Tibial nerve (tissue), 4 donors: ENCODE measurements at regions not wholly inside any gene's neighbourhood (a gene's known extent, or its start where the extent isn't known, plus 50 kb on each side); places are given as distances from the start of the nearest gene placed in this dataset.

Source experiments
- DNase-seq, 2 donors: peaks; one replicate each; pipeline ENCODE4 v3.0.0-alpha.2; 2019; ENCODE audit warnings: low spot score in 2 of 2
- H3K27ac ChIP-seq, 4 donors: fragments of 200-600 bp; sonication (generic) in 3 of 4; one replicate each; pipeline ENCODE4 v1.5.1; 2017 to 2019; ENCODE audit warnings: mild to moderate bottlenecking in 1 of 4
- H3K27me3 ChIP-seq, 2 donors: fragments of 200-600 bp; sonication (generic) in 1 of 2; one replicate each; pipeline versions ENCODE4 v1.5.1 to v1.6.0; 2017 to 2019
- H3K36me3 ChIP-seq, 3 donors: fragments of 200-600 bp; sonication (generic); one replicate each; pipeline ENCODE4 v1.5.1; 2018 to 2019
- H3K4me1 ChIP-seq, 4 donors: fragments of 200-600 bp; sonication (generic) in 3 of 4; one replicate each; pipeline ENCODE4 v1.5.1; 2017 to 2019
- H3K4me3 ChIP-seq, 4 donors: fragments of 200-600 bp; sonication (generic) in 3 of 4; one replicate each; pipeline ENCODE4 v1.5.1; 2017 to 2019; ENCODE audit warnings: mild to moderate bottlenecking in 1 of 4, moderate library complexity in 1 of 4
- H3K9me3 ChIP-seq, 4 donors: fragments of 200-600 bp; sonication (generic) in 3 of 4; one replicate each; pipeline ENCODE4 v1.5.1; 2017 to 2019
- EP300 ChIP-seq, 2 donors: sonication (generic); formaldehyde crosslinking; IDR thresholded peaks; one replicate each; pipeline ENCODE4 v1.6.1; 2017; ENCODE audit warnings: antibody characterized with exemption in 2 of 2, mild to moderate bottlenecking in 1 of 2
- POLR2A ChIP-seq, 2 donors: fragments of 450-650 bp; IDR thresholded peaks; one replicate each; pipeline ENCODE4 v1.6.1; 2017; ENCODE audit warnings: antibody characterized with exemption in 2 of 2, mild to moderate bottlenecking in 2 of 2, moderate library complexity in 2 of 2
- WGBS, 2 donors: methylation state at CpG; one replicate each; pipeline ENCODE4 v1.1.5; 2018; 5-methylcytosine and 5-hydroxymethylcytosine counted together
- TF ChIP-seq, protein P1 (sequence below), 5 experiments: fragments of 200-600 bp in 3 of 5; fragments of 450-650 bp in 2 of 5; sonication (generic) in 3 of 5; IDR thresholded peaks; one replicate each; pipeline ENCODE4 v1.5.1; 2016 to 2019; ENCODE audit warnings: antibody characterized with exemption in 5 of 5, mild to moderate bottlenecking in 3 of 5, moderate library complexity in 2 of 5

DNA sequence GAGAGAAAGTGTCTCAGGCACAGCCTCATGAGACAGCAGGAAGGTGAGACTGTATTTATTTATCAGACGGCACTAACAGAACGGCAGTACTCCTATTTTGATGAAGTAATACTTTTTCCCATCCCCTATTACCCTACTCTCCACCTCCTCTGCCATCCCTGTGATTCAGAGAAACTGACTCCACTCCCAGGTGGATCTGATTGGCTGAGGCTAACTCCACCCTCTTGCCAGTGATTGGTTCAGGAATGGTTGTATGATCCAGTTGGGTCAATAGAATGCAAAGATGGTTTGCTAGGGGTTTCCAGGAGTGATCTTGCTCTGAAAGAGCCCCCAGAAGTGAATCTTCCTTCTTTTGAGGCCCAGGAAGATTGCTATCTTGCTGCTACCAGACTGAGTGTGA, 65.9 kb upstream of the RCN1 start:
- Histone ChIP-seq H3K27ac (peak overlapping the region in 1 of 4 donors; percentile 66), H3K36me3 (no peaks in the 10 kb centered on the region), H3K4me1 (no peaks in the 10 kb centered on the region), H3K4me3 (no peak overlapping the region), H3K27me3 (no peaks in the 10 kb centered on the region), H3K9me3 (no peaks in the 10 kb centered on the region)
- DNase-seq, result no peak
- TF ChIP-seq POLR2A (IDR thresholded peaks at IDR 0.05) (no peak), EP300 (IDR thresholded peaks at IDR 0.05) (no peak)
- TF ChIP-seq, protein P1, sequence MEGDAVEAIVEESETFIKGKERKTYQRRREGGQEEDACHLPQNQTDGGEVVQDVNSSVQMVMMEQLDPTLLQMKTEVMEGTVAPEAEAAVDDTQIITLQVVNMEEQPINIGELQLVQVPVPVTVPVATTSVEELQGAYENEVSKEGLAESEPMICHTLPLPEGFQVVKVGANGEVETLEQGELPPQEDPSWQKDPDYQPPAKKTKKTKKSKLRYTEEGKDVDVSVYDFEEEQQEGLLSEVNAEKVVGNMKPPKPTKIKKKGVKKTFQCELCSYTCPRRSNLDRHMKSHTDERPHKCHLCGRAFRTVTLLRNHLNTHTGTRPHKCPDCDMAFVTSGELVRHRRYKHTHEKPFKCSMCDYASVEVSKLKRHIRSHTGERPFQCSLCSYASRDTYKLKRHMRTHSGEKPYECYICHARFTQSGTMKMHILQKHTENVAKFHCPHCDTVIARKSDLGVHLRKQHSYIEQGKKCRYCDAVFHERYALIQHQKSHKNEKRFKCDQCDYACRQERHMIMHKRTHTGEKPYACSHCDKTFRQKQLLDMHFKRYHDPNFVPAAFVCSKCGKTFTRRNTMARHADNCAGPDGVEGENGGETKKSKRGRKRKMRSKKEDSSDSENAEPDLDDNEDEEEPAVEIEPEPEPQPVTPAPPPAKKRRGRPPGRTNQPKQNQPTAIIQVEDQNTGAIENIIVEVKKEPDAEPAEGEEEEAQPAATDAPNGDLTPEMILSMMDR (IDR thresholded peaks at IDR 0.05), result no peak
- 84 to 93% methylated on average over 2 of the region's 2 CpGs for WGBS, 2 donors

DNA sequence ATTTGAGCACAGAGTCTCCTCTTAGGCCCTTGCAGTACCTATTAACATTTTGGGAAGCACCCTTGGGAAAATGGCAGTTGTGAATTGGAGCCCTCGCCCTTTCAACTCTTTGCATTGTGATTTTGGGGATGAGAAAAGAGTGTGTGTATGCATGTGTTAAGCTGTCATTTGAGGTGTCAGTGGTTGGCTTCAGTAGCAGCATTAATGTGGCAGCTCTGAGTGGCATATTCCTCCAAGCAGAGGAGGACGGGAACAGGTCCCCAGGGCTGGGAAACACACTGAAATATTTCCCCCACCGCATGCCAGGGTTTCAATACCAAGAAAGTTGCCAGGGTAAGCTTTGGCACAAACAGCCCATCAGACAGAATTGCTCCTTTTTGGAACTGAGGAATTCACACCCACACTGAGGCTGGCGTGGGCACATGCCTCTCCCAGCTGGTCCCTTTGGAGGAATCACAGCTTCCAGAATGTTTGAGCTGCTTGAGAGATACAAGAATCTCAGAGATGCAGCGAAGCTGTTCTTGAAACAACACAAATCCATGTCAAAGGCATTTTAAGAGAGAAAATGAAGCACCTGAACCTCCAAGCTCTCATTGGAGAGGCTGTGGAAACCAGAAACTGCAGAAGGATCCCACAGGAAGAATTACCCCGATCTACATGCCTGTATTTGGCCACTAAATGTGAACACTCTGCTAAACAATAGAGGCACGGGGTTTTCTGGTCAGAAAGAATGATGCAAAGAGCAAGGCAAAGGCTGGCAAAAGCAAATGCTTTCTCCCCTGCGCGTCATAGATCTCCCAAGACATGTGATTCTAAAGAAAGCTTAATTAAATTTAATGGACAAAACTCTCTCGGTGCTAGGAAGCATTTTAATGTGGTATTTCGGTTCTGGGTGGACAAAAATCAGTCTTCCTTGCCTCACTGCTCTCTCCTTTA, 67.2 kb upstream of the RCN1 start:
- Histone ChIP-seq H3K36me3 (no peaks in the 10 kb centered on the region), H3K4me1 (no peaks in the 10 kb centered on the region), H3K4me3 (no peak overlapping the region), H3K27ac (peak overlapping the region in 2 of 4 donors; percentile 11 to 66), H3K9me3 (no peaks in the 10 kb centered on the region), H3K27me3 (no peaks in the 10 kb centered on the region)
- WGBS, 2 donors, result 54 to 55% methylated on average over 11 of the region's 11 CpGs
- TF ChIP-seq, protein P1 (IDR thresholded peaks at IDR 0.05), result no peak
- peak in 1 of 2 donors; percentile 22 for TF ChIP-seq EP300 (IDR thresholded peaks at IDR 0.05)
- no peak for DNase-seq

DNA sequence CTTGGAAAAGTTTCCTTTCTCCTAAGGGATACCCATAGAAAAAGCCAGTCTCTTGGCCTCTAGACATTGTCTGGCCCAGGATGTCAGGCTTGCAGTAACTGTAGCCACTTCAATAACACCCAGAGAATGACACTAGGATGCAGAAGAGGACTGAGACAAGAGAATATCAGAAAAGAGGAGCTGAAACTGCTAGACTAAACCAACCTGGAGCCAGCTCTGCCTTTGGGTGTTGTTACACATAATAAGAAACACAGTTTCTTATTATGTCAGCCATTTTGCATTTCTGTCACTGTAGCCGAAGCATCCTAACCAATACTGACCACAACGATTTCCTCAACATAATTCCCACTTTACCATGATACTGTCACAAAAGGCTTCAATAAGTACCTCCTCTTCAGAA, 72.2 kb upstream of the RCN1 start:
- H3K4me3 ChIP-seq, result no peak overlapping the region
- no peak for TF ChIP-seq EP300 (IDR thresholded peaks at IDR 0.05)
- no peak for TF ChIP-seq POLR2A (IDR thresholded peaks at IDR 0.05)
- TF ChIP-seq, protein P1 (IDR thresholded peaks at IDR 0.05), result no peak
- H3K36me3 ChIP-seq, result no peaks in the 10 kb centered on the region
- no peaks in the 10 kb centered on the region for H3K9me3 ChIP-seq
- H3K4me1 ChIP-seq, result no peaks in the 10 kb centered on the region
- H3K27me3 ChIP-seq, result no peaks in the 10 kb centered on the region
- 89 to 92% methylated on average over 2 of the region's 2 CpGs for WGBS, 2 donors
- DNase-seq, result no peak
- H3K27ac ChIP-seq, result no peak overlapping the region

DNA sequence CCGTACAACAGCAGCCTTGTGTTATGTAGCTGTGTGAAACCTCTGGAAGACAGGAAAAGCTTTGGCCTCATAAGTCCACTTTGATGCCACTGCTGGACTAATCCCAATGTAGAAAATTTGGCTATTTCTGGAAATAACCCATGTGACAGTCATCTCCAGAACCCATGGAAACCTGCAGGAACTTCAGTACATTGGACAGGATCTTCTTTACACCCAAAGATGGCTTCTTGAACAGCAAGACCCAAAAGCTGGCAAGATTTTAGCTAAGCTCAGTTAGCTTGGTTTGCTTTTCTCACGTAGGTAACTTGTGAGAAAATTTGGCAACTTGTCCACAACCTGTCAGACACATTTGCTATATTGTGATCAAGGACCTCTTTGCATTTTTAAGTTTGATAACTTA, 74.8 kb upstream of the RCN1 start:
- Histone ChIP-seq H3K4me3 (no peak overlapping the region), H3K9me3 (no peaks in the 10 kb centered on the region), H3K4me1 (no peaks in the 10 kb centered on the region), H3K27me3 (no peaks in the 10 kb centered on the region), H3K36me3 (no peaks in the 10 kb centered on the region), H3K27ac (no peak overlapping the region)
- no peak for DNase-seq
- TF ChIP-seq EP300 (IDR thresholded peaks at IDR 0.05), result no peak
- WGBS, 2 donors, result 76 to 81% methylated on average over 2 of the region's 2 CpGs

GRCh38 chr11:32015427-32015826, 75.4 kb upstream of the RCN1 start:
- no peak for DNase-seq
- no peaks in the 10 kb centered on the region for H3K9me3 ChIP-seq
- 70 to 72% methylated on average over 4 of the region's 4 CpGs for WGBS, 2 donors
- TF ChIP-seq, protein P1 (IDR thresholded peaks at IDR 0.05), result no peak
- TF ChIP-seq POLR2A (IDR thresholded peaks at IDR 0.05), result no peak
- TF ChIP-seq EP300 (IDR thresholded peaks at IDR 0.05), result no peak
- no peaks in the 10 kb centered on the region for H3K27me3 ChIP-seq
- no peaks in the 10 kb centered on the region for H3K4me1 ChIP-seq
- no peaks in the 10 kb centered on the region for H3K36me3 ChIP-seq
- H3K4me3 ChIP-seq, result no peak overlapping the region
- H3K27ac ChIP-seq, result no peak overlapping the region
